Neural cell (in vitro differentiated cells): ENCODE measurements at regions not wholly inside any gene's neighbourhood (a gene's known extent, or its start where the extent isn't known, plus 50 kb on each side); places are given as distances from the start of the nearest gene placed in this dataset.

Source experiments
- H2AFZ ChIP-seq: fragments of 200-600, 300-800 bp; sonication (generic), shearing (Covaris generic); 2 replicates; pipeline ENCODE4 v1.6.0; 2014; ENCODE audit warnings: low read depth, mild to moderate bottlenecking, antibody characterized with exemption, low read length, moderate library complexity
- H3F3A ChIP-seq: fragments of 200-600 bp; shearing (Covaris generic); 2 replicates; pipeline ENCODE4 v1.6.1; 2016; ENCODE audit warnings: mild to moderate bottlenecking, moderate library complexity, mixed read lengths, antibody characterized with exemption, low read length; ENCODE audit not compliant: insufficient read depth, poor library complexity, severe bottlenecking
- H3K27ac ChIP-seq: fragments of 200-600, 300-800 bp; sonication (generic), shearing (Covaris generic); 2 replicates; pipeline ENCODE4 v1.5.1; 2014; ENCODE audit warnings: mild to moderate bottlenecking, low read length, moderate library complexity
- H3K27me3 ChIP-seq: fragments of 300-800, 200-600 bp; sonication (generic), shearing (Covaris generic); 2 replicates; pipeline ENCODE4 v1.6.0; 2014; ENCODE audit warnings: mild to moderate bottlenecking, low read depth, low read length, moderate library complexity; ENCODE audit not compliant: insufficient read depth
- H3K36me3 ChIP-seq: fragments of 300-800, 200-600 bp; sonication (generic), shearing (Covaris generic); 2 replicates; pipeline ENCODE4 v1.5.1; 2014; ENCODE audit warnings: mild to moderate bottlenecking, antibody characterized with exemption, low read length, moderate library complexity; ENCODE audit not compliant: insufficient read depth
- H3K4me2 ChIP-seq: fragments of 300-800, 200-600 bp; sonication (generic), shearing (Covaris generic); 2 replicates; pipeline ENCODE4 v1.6.0; 2014; ENCODE audit warnings: mild to moderate bottlenecking, low read length
- H3K4me3 ChIP-seq: fragments of 300-800, 200-600 bp; sonication (generic), shearing (Covaris generic); 2 replicates; pipeline ENCODE4 v1.5.1; 2014; ENCODE audit warnings: mild to moderate bottlenecking, low read length, moderate library complexity
- H3K79me2 ChIP-seq: fragments of 200-600 bp; shearing (Covaris generic); replicated peaks from 2 replicates; pipeline ENCODE4 v1.6.0; 2014; ENCODE audit warnings: mild to moderate bottlenecking, low read length, moderate library complexity; ENCODE audit not compliant: insufficient read depth
- H3K9ac ChIP-seq: fragments of 300-800, 200-600 bp; sonication (generic), shearing (Covaris generic); 2 replicates; pipeline ENCODE4 v1.6.1; 2016; ENCODE audit warnings: mild to moderate bottlenecking, low read length, mixed read lengths
- H3K9me2 ChIP-seq: fragments of 200-600 bp; shearing (Covaris generic); 2 replicates; pipeline ENCODE4 v1.6.1; 2016; ENCODE audit warnings: mild to moderate bottlenecking, low read length, mixed read lengths; ENCODE audit not compliant: insufficient read depth
- H3K9me3 ChIP-seq: fragments of 200-600, 300-800 bp; sonication (generic), shearing (Covaris generic); 2 replicates; pipeline ENCODE4 v1.6.1; 2016; ENCODE audit warnings: mild to moderate bottlenecking, mixed run types, low read length, moderate library complexity, mixed read lengths
- H4K20me1 ChIP-seq: fragments of 200-600 bp; shearing (Covaris generic); 2 replicates; pipeline ENCODE4 v1.6.1; 2016; ENCODE audit warnings: mild to moderate bottlenecking, mixed run types; ENCODE audit not compliant: insufficient read depth
- EP300 ChIP-seq: fragments of 450-650 bp; conservative IDR thresholded peaks from 2 replicates; pipeline ENCODE4 v1.6.1; 2014; ENCODE audit warnings: antibody characterized with exemption, mild to moderate bottlenecking, moderate library complexity; ENCODE audit not compliant: poor library complexity, severe bottlenecking
- EZH2 ChIP-seq: fragments of 200-600, 300-800 bp; shearing (Covaris generic), sonication (generic); IDR thresholded peaks from 2 replicates; pipeline ENCODE4 v1.6.1; 2014; ENCODE audit warnings: antibody characterized with exemption, low read length, borderline replicate concordance, mild to moderate bottlenecking; ENCODE audit not compliant: insufficient read depth, poor library complexity, severe bottlenecking
- MXI1 ChIP-seq: fragments of 450-650 bp; conservative IDR thresholded peaks from 2 replicates; pipeline ENCODE4 v1.6.1; 2014; ENCODE audit warnings: antibody characterized with exemption, mild to moderate bottlenecking; ENCODE audit not compliant: poor library complexity, severe bottlenecking
- POLR2AphosphoS5 ChIP-seq: IDR thresholded peaks from 2 replicates; pipeline ENCODE4 v1.6.1; 2012
- RAD21 ChIP-seq: fragments of 450-650 bp; conservative IDR thresholded peaks from 2 replicates; pipeline ENCODE4 v1.6.1; 2014; ENCODE audit warnings: antibody characterized with exemption, mild to moderate bottlenecking, moderate library complexity
- SMC3 ChIP-seq: fragments of 450-650 bp; conservative IDR thresholded peaks from 2 replicates; pipeline ENCODE4 v1.6.1; 2014; ENCODE audit warnings: antibody characterized with exemption, mild to moderate bottlenecking, moderate library complexity; ENCODE audit not compliant: poor library complexity
- TAF1 ChIP-seq: IDR thresholded peaks from 2 replicates; pipeline ENCODE4 v1.6.1; 2012; ENCODE audit warnings: low read depth
- TF ChIP-seq, protein P1 (sequence below): fragments of 450-650 bp; IDR thresholded peaks from 2 replicates; pipeline ENCODE4 v1.5.1; 2014; ENCODE audit warnings: antibody characterized with exemption, mild to moderate bottlenecking, moderate library complexity; ENCODE audit not compliant: poor library complexity, severe bottlenecking
- TF ChIP-seq, protein P2 (sequence below): IDR thresholded peaks from 2 replicates; pipeline ENCODE4 v1.6.1; 2012; ENCODE audit warnings: borderline replicate concordance

DNA sequence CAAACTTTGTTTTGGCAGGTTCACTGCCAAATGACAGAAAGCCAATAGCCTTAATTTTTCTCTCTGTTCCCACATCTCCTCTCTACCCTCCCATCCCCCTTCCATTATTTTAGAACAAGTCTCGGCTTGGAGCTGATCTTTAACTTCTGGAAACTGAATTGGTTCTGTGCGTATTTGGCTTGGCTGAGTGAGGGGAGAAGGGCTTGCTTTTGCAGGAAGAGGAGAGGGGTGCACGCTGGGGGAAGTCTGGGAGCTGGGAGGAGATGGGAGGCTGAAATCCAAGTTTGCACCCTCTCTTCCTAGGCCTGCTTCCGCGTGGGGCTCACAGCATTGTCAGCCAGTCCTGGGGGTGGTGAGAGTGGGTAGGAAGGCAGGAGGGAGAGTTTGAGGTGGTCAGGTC is 176.1 kb upstream of the SPRED2 start:
- Histone ChIP-seq H3K9me2 (no peaks in the 10 kb centered on the region), H3K4me2 (no peak overlapping the region), H3K27me3 (no peaks in the 10 kb centered on the region), H3K9ac (no peak overlapping the region), H3K79me2 (no peaks in the 10 kb centered on the region), H3K9me3 (no peaks in the 10 kb centered on the region), H3F3A (no peaks in the 10 kb centered on the region), H3K27ac (no peak overlapping the region), H3K36me3 (no peaks in the 10 kb centered on the region), H4K20me1 (no peaks in the 10 kb centered on the region), H2AFZ (no peak overlapping the region), H3K4me3 (no peak overlapping the region)
- TF ChIP-seq, protein P1, sequence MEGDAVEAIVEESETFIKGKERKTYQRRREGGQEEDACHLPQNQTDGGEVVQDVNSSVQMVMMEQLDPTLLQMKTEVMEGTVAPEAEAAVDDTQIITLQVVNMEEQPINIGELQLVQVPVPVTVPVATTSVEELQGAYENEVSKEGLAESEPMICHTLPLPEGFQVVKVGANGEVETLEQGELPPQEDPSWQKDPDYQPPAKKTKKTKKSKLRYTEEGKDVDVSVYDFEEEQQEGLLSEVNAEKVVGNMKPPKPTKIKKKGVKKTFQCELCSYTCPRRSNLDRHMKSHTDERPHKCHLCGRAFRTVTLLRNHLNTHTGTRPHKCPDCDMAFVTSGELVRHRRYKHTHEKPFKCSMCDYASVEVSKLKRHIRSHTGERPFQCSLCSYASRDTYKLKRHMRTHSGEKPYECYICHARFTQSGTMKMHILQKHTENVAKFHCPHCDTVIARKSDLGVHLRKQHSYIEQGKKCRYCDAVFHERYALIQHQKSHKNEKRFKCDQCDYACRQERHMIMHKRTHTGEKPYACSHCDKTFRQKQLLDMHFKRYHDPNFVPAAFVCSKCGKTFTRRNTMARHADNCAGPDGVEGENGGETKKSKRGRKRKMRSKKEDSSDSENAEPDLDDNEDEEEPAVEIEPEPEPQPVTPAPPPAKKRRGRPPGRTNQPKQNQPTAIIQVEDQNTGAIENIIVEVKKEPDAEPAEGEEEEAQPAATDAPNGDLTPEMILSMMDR = no peak
- TF ChIP-seq POLR2AphosphoS5 (no peak), EZH2 (no peak), SMC3 (no peak), EP300 (no peak), MXI1 (no peak), RAD21 (no peak), TAF1 (no peak)
- TF ChIP-seq, protein P2, sequence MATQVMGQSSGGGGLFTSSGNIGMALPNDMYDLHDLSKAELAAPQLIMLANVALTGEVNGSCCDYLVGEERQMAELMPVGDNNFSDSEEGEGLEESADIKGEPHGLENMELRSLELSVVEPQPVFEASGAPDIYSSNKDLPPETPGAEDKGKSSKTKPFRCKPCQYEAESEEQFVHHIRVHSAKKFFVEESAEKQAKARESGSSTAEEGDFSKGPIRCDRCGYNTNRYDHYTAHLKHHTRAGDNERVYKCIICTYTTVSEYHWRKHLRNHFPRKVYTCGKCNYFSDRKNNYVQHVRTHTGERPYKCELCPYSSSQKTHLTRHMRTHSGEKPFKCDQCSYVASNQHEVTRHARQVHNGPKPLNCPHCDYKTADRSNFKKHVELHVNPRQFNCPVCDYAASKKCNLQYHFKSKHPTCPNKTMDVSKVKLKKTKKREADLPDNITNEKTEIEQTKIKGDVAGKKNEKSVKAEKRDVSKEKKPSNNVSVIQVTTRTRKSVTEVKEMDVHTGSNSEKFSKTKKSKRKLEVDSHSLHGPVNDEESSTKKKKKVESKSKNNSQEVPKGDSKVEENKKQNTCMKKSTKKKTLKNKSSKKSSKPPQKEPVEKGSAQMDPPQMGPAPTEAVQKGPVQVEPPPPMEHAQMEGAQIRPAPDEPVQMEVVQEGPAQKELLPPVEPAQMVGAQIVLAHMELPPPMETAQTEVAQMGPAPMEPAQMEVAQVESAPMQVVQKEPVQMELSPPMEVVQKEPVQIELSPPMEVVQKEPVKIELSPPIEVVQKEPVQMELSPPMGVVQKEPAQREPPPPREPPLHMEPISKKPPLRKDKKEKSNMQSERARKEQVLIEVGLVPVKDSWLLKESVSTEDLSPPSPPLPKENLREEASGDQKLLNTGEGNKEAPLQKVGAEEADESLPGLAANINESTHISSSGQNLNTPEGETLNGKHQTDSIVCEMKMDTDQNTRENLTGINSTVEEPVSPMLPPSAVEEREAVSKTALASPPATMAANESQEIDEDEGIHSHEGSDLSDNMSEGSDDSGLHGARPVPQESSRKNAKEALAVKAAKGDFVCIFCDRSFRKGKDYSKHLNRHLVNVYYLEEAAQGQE = no peak

DNA sequence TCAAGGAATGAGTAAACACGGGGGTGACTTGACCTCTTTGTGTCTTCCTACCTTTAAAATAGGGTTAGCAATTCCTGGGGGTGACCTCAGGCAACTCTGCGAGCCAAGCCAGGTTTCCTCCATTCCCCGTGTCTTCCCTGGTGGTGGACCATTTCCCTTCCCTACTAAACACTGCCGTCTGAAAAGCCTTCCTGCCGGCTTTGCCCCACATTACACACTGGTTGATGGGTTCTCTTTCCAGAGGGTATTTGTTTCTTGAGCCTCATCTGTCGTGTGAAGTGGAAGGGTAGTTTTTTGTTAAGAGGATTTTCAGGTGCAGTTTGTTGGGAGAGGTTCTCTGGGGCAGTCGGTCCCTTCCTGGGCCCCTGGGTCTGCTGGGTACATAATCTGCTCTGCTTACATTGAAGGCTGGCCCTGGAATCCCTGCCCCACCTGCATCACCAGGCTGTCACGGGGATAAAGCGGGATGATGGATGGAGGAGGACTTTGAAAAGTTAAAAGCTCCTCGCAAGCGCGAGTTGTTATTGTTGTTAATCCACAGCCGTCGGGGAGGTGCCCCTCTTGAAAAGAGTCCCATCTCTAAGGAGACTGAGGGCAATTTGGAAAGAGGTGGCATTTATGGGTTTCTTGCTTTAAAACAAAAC is 175.4 kb upstream of the SPRED2 start:
- H3K4me3 ChIP-seq = no peak overlapping the region
- H3K27ac ChIP-seq = no peak overlapping the region
- H3K36me3 ChIP-seq = no peaks in the 10 kb centered on the region
- H3K9me3 ChIP-seq = no peaks in the 10 kb centered on the region
- no peak overlapping the region for H3K4me2 ChIP-seq
- no peaks in the 10 kb centered on the region for H3K27me3 ChIP-seq
- no peak overlapping the region for H3K9ac ChIP-seq
- H3F3A ChIP-seq = no peaks in the 10 kb centered on the region
- no peaks in the 10 kb centered on the region for H3K79me2 ChIP-seq
- no peaks in the 10 kb centered on the region for H4K20me1 ChIP-seq
- TF ChIP-seq, protein P1 = no peak
- TF ChIP-seq MXI1 (no peak), EZH2 (no peak), TAF1 (no peak), RAD21 (no peak), POLR2AphosphoS5 (no peak), SMC3 (no peak), EP300 (no peak)
- TF ChIP-seq, protein P2 = no peak
- no peak overlapping the region for H2AFZ ChIP-seq
- no peaks in the 10 kb centered on the region for H3K9me2 ChIP-seq
